ENCODE measurements at regions not wholly inside any gene's neighbourhood (a gene's known extent, or its start where the extent isn't known, plus 50 kb on each side); places are given as distances from the start of the nearest gene placed in this dataset.
A peak's percentile ranks its signal among the peaks of the same experiment; 100 is the strongest.

- TF ChIP-seq CTCF (IDR thresholded peaks at IDR 0.05; ENCODE audit: unreplicated experiment in 3 of 3): no peak
- Mint-ChIP-seq H3K9me3 (no peaks in the 10 kb centered on the region), H3K36me3 (ENCODE audit: low read depth) (no peaks in the 10 kb centered on the region), H3K4me3 (no peak overlapping the region), H3K27me3 (ENCODE audit: low read depth) (peaks cover 34% of the 10 kb centered on the region), H3K27ac (no peak overlapping the region), H3K4me1 (peaks cover 6% of the 10 kb centered on the region)
These were observed 73.4 kb upstream of the PMEPA1 start for GRCh38 chr20:57783196-57783595.

DNA sequence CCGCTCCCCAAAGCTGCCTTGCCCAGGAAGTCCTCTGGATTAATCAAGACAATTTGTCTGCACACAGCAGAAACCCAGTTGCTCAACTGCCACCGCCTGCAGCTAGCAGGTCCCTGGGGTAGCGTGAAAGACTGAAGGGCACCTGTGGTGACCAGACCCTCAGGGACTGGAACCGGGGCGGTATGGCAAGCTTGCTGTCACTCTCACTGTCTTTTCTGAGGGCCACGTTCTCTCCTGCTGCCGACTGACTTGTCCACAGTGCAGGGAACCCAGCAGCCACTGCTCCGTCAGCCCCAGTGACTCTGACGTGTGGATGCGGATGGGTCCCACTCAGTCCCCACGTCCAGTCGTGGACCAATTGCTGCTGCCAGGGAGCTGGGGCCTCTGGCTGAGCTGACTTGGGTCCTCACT, 72.8 kb upstream of the PMEPA1 start:
- Mint-ChIP-seq H3K27ac (no peak overlapping the region), H3K9me3 (no peaks in the 10 kb centered on the region), H3K36me3 (ENCODE audit: low read depth) (no peaks in the 10 kb centered on the region), H3K4me3 (no peak overlapping the region), H3K4me1 (peaks cover 6% of the 10 kb centered on the region), H3K27me3 (ENCODE audit: low read depth) (peaks cover 34% of the 10 kb centered on the region)
- TF ChIP-seq CTCF (IDR thresholded peaks at IDR 0.05; ENCODE audit: unreplicated experiment in 3 of 3): no peak

DNA sequence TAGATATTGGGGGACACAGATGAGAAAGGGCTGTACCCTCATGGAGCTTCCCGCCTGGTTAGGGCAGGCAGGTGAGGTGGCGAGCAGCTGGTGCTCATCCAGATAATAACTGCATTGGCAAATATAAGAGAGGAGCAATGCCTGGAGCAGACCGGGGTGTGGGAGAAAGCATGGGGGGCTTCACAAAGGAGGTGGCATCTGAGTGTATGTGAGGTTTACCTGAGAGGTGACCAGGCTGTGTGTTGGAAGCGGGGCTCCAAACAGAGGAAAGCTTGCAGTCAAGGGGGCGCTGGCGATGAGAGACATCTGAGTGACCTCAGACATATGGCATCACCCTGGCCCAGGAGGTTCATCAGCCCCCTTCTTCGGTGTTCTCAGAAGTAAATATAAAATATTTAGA, 72.1 kb upstream of the PMEPA1 start:
- no peaks in the 10 kb centered on the region for H3K9me3 Mint-ChIP-seq
- TF ChIP-seq CTCF (IDR thresholded peaks at IDR 0.05; ENCODE audit: unreplicated experiment in 3 of 3): no peak
- H3K4me1 Mint-ChIP-seq: peaks cover 5% of the 10 kb centered on the region
- no peaks in the 10 kb centered on the region for H3K36me3 Mint-ChIP-seq (ENCODE audit: low read depth)
- peak overlapping the region in 1 of 3 experiments; percentile 31 for H3K27ac Mint-ChIP-seq
- no peak overlapping the region for H3K4me3 Mint-ChIP-seq
- peaks cover 36% of the 10 kb centered on the region for H3K27me3 Mint-ChIP-seq (ENCODE audit: low read depth)

GRCh38 chr20:57780906-57781305, 71.1 kb upstream of the PMEPA1 start:
- H3K27ac Mint-ChIP-seq: no peak overlapping the region
- no peaks in the 10 kb centered on the region for H3K9me3 Mint-ChIP-seq
- H3K36me3 Mint-ChIP-seq (ENCODE audit: low read depth): no peaks in the 10 kb centered on the region
- no peak overlapping the region for H3K4me3 Mint-ChIP-seq
- H3K4me1 Mint-ChIP-seq: no peaks in the 10 kb centered on the region
- no peak for TF ChIP-seq CTCF (IDR thresholded peaks at IDR 0.05; ENCODE audit: unreplicated experiment in 3 of 3)
- H3K27me3 Mint-ChIP-seq (ENCODE audit: low read depth): peaks cover 36% of the 10 kb centered on the region

- H3K4me1 Mint-ChIP-seq: no peaks in the 10 kb centered on the region
- H3K36me3 Mint-ChIP-seq (ENCODE audit: low read depth): no peaks in the 10 kb centered on the region
- no peaks in the 10 kb centered on the region for H3K9me3 Mint-ChIP-seq
- H3K4me3 Mint-ChIP-seq: no peak overlapping the region
- H3K27ac Mint-ChIP-seq: no peak overlapping the region
- TF ChIP-seq CTCF (IDR thresholded peaks at IDR 0.05; ENCODE audit: unreplicated experiment in 3 of 3): no peak
- peaks cover 36% of the 10 kb centered on the region for H3K27me3 Mint-ChIP-seq (ENCODE audit: low read depth)
These were observed 70.6 kb upstream of the PMEPA1 start for GRCh38 chr20:57780398-57780797.

DNA sequence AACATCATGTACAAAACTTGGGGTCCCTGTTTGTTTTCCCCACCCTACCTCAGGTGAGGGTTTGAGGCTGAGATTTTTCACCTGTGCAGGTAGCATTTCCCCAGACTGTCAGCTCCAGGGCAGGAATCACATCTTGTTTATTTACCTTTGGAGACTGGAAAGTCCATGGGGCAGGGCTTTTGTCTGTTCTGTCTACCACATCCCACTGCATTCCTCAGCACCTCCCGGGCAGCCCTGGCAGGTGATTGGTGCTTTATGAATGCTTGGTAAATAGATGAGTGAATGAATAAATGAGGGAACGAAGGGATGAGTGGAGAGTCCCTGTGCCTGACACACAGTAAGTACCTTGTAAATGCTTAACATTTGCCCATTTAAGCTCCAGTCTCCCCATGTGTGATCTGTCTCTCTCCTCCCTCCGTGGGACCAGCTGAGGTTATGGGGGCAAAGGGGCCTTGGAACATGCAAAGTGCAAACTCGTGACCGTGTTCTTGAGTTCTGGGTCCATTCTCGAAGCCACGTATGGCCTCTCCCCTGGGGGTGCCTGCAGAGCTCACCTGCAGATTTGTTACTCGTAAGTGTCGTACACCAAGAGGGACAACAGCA, 69.7 kb upstream of the PMEPA1 start:
- H3K27ac Mint-ChIP-seq: no peak overlapping the region
- H3K27me3 Mint-ChIP-seq (ENCODE audit: low read depth): peaks cover 36% of the 10 kb centered on the region
- no peaks in the 10 kb centered on the region for H3K36me3 Mint-ChIP-seq (ENCODE audit: low read depth)
- no peaks in the 10 kb centered on the region for H3K9me3 Mint-ChIP-seq
- H3K4me3 Mint-ChIP-seq: no peak overlapping the region
- no peaks in the 10 kb centered on the region for H3K4me1 Mint-ChIP-seq
- no peak for TF ChIP-seq CTCF (IDR thresholded peaks at IDR 0.05; ENCODE audit: unreplicated experiment in 3 of 3)
